Skin epidermis (tissue), 12 donors: ENCODE measurements at regions not wholly inside any gene's neighbourhood (a gene's known extent, or its start where the extent isn't known, plus 50 kb on each side); places are given as distances from the start of the nearest gene placed in this dataset.

Experiments
- H3K27ac ChIP-seq, 21 experiments: fragments of 200-600 bp; sonication (generic) in 11 of 21; one replicate each; pipeline ENCODE4 v1.5.0; 2020; ENCODE audit warnings: mild to moderate bottlenecking in 3 of 21, inconsistent platforms in 2 of 21, moderate library complexity in 2 of 21
- H3K4me3 ChIP-seq, 7 experiments: fragments of 200-600 bp; sonication (generic) in 2 of 7; one replicate each; pipeline ENCODE4 v1.5.0; 2020; ENCODE audit warnings: inconsistent platforms in 2 of 7, mild to moderate bottlenecking in 2 of 7, moderate library complexity in 1 of 7

DNA sequence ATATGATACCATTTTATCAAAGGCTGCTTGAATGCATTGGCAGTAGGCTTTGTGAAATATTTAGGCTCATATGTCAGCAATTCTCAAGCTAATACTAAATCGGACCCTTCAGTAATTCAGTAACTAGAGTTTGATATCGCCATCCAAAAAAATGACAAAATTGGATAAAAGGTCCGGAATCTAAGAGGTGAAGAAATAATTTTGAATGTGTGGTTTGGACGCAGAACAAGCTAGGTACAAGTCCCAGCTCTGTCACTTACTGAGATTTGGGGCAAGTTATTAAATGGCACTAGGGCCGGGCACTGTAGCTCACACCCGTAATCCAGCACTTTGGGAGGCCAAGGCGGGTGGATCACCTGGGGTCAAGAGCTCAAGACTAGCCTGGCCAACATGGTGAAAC lies 956.5 kb downstream of the CDH11 start:
- H3K4me3 ChIP-seq: no peak overlapping the region
- H3K27ac ChIP-seq: no peak overlapping the region

DNA sequence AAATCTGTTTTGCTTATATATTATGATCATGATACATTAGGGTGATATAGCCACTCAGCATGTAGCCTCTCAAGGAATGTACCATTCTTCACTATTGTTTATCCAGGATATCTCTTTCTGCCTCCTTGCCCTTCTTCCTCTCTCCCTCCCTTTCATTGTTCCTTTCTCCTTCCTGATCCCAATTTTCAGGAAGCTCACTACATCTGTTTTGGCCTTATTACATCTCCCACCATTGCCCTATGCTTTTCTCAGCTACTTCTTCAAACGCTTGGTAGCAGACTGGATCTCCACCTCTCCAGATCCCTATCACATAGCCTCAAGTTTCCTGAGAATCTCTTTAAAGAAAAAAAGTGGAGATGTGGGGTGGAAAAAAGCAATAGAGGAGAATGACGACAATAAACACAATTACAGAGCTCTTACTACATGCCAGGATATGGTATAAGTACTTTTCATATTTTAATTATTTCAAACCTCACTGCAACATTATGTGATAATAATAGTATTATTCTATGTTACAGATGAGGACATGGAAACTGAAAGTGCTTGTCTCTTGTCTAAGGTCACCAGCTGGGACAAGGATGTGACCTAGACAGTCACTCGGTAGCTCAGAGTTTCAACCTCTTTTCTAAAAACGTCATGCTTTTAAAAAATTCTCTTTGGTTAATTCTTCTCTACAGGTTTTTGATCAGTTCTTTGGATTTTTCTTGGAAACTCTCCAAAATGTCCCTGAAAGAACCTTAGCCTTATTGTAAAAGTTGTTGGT lies 959.1 kb downstream of the CDH11 start:
- H3K27ac ChIP-seq: no peak overlapping the region
- H3K4me3 ChIP-seq: no peak overlapping the region

DNA sequence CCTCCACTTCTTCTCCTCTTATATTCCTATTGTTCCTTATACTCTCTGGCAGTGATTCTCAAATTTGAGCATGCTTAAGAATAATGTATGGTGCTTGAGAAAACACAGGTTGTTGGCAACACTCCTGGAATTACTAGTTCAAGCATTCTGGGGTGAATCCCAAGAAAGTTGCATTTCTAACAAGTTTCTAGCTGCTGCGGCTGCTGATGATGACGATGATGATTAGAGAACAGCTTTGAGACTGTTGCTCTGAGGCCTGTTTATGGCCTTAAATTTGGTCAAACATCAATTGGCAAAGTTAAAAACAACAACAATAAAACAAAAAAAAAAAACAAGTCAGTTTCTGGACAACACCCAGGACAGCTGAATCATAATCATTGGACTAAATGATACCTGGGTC lies 961.9 kb downstream of the CDH11 start:
- no peak overlapping the region for H3K4me3 ChIP-seq

GRCh38 chr16:64158941-64159588 lies 962.8 kb downstream of the CDH11 start:
- Histone ChIP-seq H3K27ac (no peak overlapping the region), H3K4me3 (no peak overlapping the region)

More for the DNA sequence above, 961.9 kb downstream of the CDH11 start:
- H3K27ac ChIP-seq: no peak overlapping the region

DNA sequence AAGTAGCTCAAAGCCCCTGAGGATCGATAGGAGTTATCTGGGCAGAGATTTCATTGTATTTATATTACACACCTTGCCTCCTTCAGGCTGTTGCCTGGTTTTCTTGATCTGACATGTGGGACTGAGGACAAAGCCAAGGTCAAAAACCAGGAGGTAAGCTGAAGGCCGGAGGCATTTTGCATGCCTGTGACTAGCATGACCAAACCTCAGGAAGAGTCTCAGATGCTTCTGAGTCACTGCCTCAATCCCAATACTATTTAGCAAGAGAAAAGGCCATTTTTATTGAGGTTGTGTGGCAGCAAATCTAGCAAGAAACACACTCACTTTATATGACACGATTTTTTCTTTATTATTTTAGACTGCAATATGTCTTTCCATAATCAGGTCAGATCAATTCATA lies 968.1 kb downstream of the CDH11 start:
- H3K4me3 ChIP-seq: no peak overlapping the region
- H3K27ac ChIP-seq: no peak overlapping the region

- peak overlapping the region in 1 of 21 experiments; percentile 51 for H3K27ac ChIP-seq
- H3K4me3 ChIP-seq: no peak overlapping the region
Measured at GRCh38 chr16:64151990-64152767, 969.7 kb downstream of the CDH11 start.

GRCh38 chr16:64150193-64150592 lies 971.7 kb downstream of the CDH11 start:
- Histone ChIP-seq H3K27ac (no peak overlapping the region), H3K4me3 (no peak overlapping the region)

- H3K4me3 ChIP-seq: no peak overlapping the region
- H3K27ac ChIP-seq: no peak overlapping the region
Measured at GRCh38 chr16:64149756-64150155, 972.1 kb downstream of the CDH11 start.

DNA sequence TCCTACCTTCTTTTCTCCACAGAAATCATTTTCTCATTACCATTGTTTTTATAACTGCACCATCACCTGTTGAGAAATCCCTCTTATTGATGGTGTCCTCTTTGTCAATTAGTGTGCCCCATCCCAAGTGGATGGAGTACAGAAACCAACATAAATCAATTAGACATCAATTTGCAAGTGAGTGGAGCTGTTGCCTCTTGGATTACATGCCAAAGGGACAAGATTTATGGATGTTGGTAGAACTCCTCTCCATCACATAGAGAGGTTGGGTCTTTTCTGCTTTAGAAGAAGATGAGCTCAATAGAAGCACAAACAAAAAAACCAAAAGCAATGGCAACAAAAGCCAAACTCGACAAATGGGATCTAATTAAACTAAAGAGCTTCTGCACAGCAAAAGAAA lies 973.5 kb downstream of the CDH11 start:
- Histone ChIP-seq H3K4me3 (no peak overlapping the region), H3K27ac (no peak overlapping the region)

- H3K4me3 ChIP-seq: no peak overlapping the region
Measured at GRCh38 chr16:64147941-64148340, 973.9 kb downstream of the CDH11 start.

DNA sequence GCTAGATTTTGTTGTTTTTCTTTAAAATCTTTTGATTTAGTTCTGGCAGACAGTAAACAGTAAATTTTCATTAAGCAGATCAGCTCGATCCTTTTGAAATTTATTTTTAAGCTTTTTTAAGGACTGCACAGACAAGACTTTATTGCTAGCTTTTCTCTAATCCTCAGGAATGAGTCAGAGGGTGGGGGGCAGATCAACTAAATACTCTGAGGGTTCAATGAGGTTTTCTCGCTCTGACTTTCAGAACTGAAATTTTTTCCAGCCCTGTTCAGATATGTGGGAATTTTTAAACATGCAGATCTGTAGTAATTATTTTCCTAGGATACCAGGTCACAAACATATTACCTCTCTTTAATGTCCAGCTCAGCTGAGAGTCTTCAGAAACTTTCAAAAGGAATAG lies 977.2 kb downstream of the CDH11 start:
- H3K27ac ChIP-seq: no peak overlapping the region

More at GRCh38 chr16:64147941-64148340, 973.9 kb downstream of the CDH11 start:
- H3K27ac ChIP-seq: no peak overlapping the region

GRCh38 chr16:64138621-64139020 lies 983.2 kb downstream of the CDH11 start:
- H3K4me3 ChIP-seq: no peak overlapping the region
- no peak overlapping the region for H3K27ac ChIP-seq

More for the DNA sequence above, 977.2 kb downstream of the CDH11 start:
- H3K4me3 ChIP-seq: no peak overlapping the region

GRCh38 chr16:64138006-64138405 lies 983.9 kb downstream of the CDH11 start:
- Histone ChIP-seq H3K4me3 (no peak overlapping the region), H3K27ac (no peak overlapping the region)

GRCh38 chr16:64136743-64137142 lies 985.1 kb downstream of the CDH11 start:
- H3K27ac ChIP-seq: no peak overlapping the region
- no peak overlapping the region for H3K4me3 ChIP-seq

- Histone ChIP-seq H3K27ac (no peak overlapping the region), H3K4me3 (no peak overlapping the region)
Measured at GRCh38 chr16:64136314-64136713, 985.5 kb downstream of the CDH11 start.

DNA sequence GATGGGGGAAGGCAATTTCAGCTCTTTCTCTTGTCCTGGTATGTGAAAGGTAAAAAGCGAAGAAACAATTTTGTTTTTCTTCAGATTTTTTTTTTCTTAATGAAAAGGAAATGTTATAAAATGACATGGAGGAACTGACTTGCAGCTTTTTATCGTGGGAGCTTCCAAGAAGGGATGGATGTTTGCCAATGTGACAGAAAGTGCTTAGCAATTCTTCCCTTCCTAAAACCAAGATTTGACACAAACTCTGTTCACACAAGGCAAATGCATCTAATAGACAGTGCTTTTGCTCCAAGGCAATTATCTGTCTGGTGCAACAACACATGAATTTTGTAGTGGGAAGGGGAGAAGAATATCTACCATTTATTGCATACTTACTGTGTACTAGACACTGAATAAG lies 988.5 kb downstream of the CDH11 start:
- Histone ChIP-seq H3K27ac (no peak overlapping the region), H3K4me3 (no peak overlapping the region)

DNA sequence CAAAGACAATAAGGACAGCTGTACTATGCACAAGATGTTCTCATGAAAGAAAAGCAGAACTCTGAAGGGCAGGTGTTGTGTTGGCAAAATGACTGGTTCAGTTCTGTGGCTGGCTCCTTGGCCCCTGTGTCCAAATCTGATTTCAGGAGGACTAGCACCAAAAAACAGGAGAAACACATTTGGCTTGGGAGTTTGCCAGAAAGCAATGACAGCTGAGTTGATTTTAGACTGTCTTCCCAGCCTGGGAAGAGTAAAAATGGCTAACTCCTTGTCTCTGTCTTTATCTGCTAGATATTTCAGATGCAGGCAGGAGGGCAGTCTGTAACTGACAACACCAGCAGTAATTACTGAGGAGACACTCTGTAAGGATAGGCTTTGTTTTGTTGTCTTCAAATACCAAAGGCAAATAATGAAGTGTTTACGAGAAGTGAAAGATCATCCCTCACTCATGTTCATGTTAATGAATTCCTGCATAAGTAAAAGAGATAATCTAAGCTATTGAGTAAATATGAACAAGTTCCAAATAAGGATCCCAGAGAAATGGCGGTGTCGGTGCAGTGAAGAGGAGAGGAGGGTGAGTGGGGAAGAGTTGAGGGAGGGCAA lies 989.0 kb downstream of the CDH11 start:
- H3K27ac ChIP-seq: no peak overlapping the region
- H3K4me3 ChIP-seq: no peak overlapping the region

DNA sequence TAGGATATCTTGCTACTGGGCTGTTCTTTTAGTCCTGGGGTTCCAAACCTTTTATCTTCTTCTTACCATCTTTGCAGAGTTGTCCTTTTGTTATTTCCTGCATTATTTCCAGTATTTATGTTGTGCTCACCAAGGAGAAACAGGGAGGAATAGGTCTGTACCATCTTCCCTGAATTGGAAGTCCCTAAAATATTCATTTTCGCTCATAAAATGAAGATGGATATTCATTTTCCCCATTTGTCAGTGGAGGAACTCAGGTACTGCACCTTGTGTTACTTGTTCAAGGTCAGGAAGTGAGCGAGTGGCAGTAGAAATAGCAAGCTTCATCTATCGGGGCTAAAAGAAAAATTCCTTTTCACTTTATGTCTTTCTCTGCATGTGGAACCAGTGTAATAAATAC lies 989.7 kb downstream of the CDH11 start:
- Histone ChIP-seq H3K4me3 (no peak overlapping the region), H3K27ac (no peak overlapping the region)

DNA sequence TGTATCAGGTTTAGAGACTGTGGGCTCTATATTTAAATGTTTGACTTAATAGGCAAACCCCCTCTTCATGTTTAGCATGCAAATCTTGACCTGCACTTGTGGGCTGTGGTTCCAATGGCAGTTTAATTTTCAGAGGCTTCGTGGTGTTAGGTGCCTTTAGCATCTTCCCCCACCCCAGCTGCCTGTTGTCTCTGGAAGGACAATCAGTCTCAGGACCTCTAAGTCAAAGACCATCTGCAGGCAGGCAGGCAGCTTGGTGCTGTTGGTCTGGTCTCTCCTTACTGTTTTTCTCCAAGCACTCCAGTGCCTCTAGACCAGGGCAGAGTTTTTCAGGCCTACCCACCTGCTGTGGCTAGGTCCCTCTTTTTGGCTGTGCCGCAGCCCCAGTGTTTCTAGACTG lies 990.4 kb downstream of the CDH11 start:
- Histone ChIP-seq H3K4me3 (no peak overlapping the region), H3K27ac (no peak overlapping the region)

DNA sequence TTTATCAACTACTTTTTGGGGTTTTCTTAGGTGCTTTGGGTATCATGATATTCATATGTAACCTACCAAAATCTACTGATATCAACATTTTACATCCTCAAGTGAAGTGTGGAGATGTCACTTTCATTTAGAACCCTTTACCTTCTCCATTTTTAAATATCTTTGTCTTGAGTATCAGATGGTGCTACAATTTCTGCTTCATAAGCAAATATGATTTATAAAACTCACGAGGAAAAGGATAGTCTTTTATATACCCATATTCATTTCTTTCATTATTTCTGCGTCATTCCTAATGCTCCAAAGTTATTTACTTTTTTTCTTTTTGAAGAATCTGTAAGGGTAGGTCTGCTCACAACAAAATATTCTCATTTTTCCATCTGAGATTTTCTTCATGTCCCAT lies 991.7 kb downstream of the CDH11 start:
- Histone ChIP-seq H3K4me3 (no peak overlapping the region), H3K27ac (no peak overlapping the region)
